Osteoblast (primary cell): ENCODE measurements at regions not wholly inside any gene's neighbourhood (a gene's known extent, or its start where the extent isn't known, plus 50 kb on each side); places are given as distances from the start of the nearest gene placed in this dataset.

ENCODE experiments used
- DNase-seq: peaks from one replicate; pipeline ENCODE4 v3.0.0; 2011; ENCODE audit warnings: low spot score, mixed read lengths; ENCODE audit not compliant: insufficient read length; ENCODE audit errors: missing footprints
- H2AFZ ChIP-seq: 2 replicates; pipeline ENCODE4 v1.6.0; 2011; ENCODE audit warnings: mild to moderate bottlenecking, low read length
- H3K27ac ChIP-seq: 2 replicates; pipeline ENCODE4 v1.5.1; 2011; ENCODE audit warnings: mild to moderate bottlenecking, low read depth, low read length, moderate library complexity
- H3K27me3 ChIP-seq: 2 replicates; pipeline ENCODE4 v1.6.0; 2012; ENCODE audit warnings: mild to moderate bottlenecking, control low read depth, inconsistent platforms, low read length, moderate library complexity; ENCODE audit not compliant: insufficient read depth
- H3K36me3 ChIP-seq: 2 replicates; pipeline ENCODE4 v1.5.1; 2011; ENCODE audit warnings: mild to moderate bottlenecking, low read length, control low read depth, moderate library complexity; ENCODE audit not compliant: insufficient read depth
- H3K4me1 ChIP-seq: 2 replicates; pipeline ENCODE4 v1.5.1; 2011; ENCODE audit warnings: mild to moderate bottlenecking, low read length, control low read depth, moderate library complexity; ENCODE audit not compliant: insufficient read depth
- H3K4me2 ChIP-seq: 2 replicates; pipeline ENCODE4 v1.6.0; 2011; ENCODE audit warnings: mild to moderate bottlenecking, low read length; ENCODE audit not compliant: insufficient read depth
- H3K4me3 ChIP-seq: fragments of 200-600 bp; sonication (generic); 3 replicates; pipeline ENCODE4 v1.5.1; 2012; ENCODE audit warnings: mild to moderate bottlenecking, low read length, inconsistent platforms; ENCODE audit not compliant: insufficient read depth
- H3K79me2 ChIP-seq: 2 replicates; pipeline ENCODE4 v1.6.0; 2012; ENCODE audit warnings: mild to moderate bottlenecking, low read length, control low read depth, inconsistent platforms; ENCODE audit not compliant: insufficient read depth
- H3K9me3 ChIP-seq: 2 replicates; pipeline ENCODE4 v1.5.1; 2011; ENCODE audit warnings: low read depth, low read length, control low read depth
- H4K20me1 ChIP-seq: 2 replicates; pipeline ENCODE4 v1.6.0; 2012; ENCODE audit warnings: mild to moderate bottlenecking, low read length, control low read depth; ENCODE audit not compliant: insufficient read depth
- CTCF ChIP-seq: IDR thresholded peaks from 2 replicates; pipeline ENCODE4 v1.5.1; 2011; ENCODE audit warnings: mild to moderate bottlenecking, low read depth, low read length, moderate library complexity; ENCODE audit errors: extremely low read depth

- peak; percentile 73 for DNase-seq
Measured at GRCh38 chr21:8990326-8991087, 1530.9 kb upstream of the TPTE start.

GRCh38 chr21:8991088-8991907, 1530.1 kb upstream of the TPTE start:
- H4K20me1 ChIP-seq = no peaks in the 10 kb centered on the region
- H3K4me3 ChIP-seq = no peak overlapping the region
- H3K4me2 ChIP-seq = no peak overlapping the region
- H2AFZ ChIP-seq = no peak overlapping the region
- H3K36me3 ChIP-seq = no peaks in the 10 kb centered on the region
- H3K79me2 ChIP-seq = no peaks in the 10 kb centered on the region
- no peak overlapping the region for H3K27ac ChIP-seq
- peaks cover 24% of the 10 kb centered on the region for H3K9me3 ChIP-seq
- no peak for TF ChIP-seq CTCF
- DNase-seq = peak; percentile 42
- no peaks in the 10 kb centered on the region for H3K4me1 ChIP-seq
- no peaks in the 10 kb centered on the region for H3K27me3 ChIP-seq

More at GRCh38 chr21:8990326-8991087, 1530.9 kb upstream of the TPTE start:
- H3K27ac ChIP-seq = no peak overlapping the region
- H3K4me3 ChIP-seq = no peak overlapping the region
- H3K4me2 ChIP-seq = no peak overlapping the region
- H4K20me1 ChIP-seq = no peaks in the 10 kb centered on the region
- H2AFZ ChIP-seq = no peak overlapping the region
- no peak for TF ChIP-seq CTCF
- H3K4me1 ChIP-seq = no peaks in the 10 kb centered on the region
- H3K79me2 ChIP-seq = no peaks in the 10 kb centered on the region
- H3K36me3 ChIP-seq = no peaks in the 10 kb centered on the region
- peaks cover 24% of the 10 kb centered on the region for H3K9me3 ChIP-seq
- H3K27me3 ChIP-seq = no peaks in the 10 kb centered on the region

GRCh38 chr21:8991968-8992621, 1529.3 kb upstream of the TPTE start:
- Histone ChIP-seq H4K20me1 (no peaks in the 10 kb centered on the region), H3K79me2 (no peaks in the 10 kb centered on the region), H3K4me3 (no peak overlapping the region), H3K36me3 (no peaks in the 10 kb centered on the region), H3K9me3 (peaks cover 24% of the 10 kb centered on the region), H3K27me3 (no peaks in the 10 kb centered on the region), H2AFZ (no peak overlapping the region), H3K4me2 (no peak overlapping the region), H3K4me1 (no peaks in the 10 kb centered on the region), H3K27ac (no peak overlapping the region)
- peak; percentile 76 for DNase-seq
- TF ChIP-seq CTCF = no peak
